HEK293 (cell line): ENCODE measurements at regions not wholly inside any gene's neighbourhood (a gene's known extent, or its start where the extent isn't known, plus 50 kb on each side); places are given as distances from the start of the nearest gene placed in this dataset.

Experiments used
- CTCF ChIA-PET: fragments of 350-600 bp; formaldehyde crosslinking; extraction: SDS; loops from one replicate; lab custom pipeline; 2021; ENCODE audit warnings: antibody characterized with exemption; lab: Yijun Ruan, JAX
- POLR2A ChIA-PET: fragments of 300-600 bp; formaldehyde crosslinking; extraction: SDS; loops from one replicate; lab custom pipeline; 2020; ENCODE audit warnings: antibody characterized with exemption, inconsistent platforms; lab: Yijun Ruan, JAX
- H3K27ac ChIP-seq: fragments of 200-500 bp; sonication (Bioruptor generic); 2 replicates; pipeline ENCODE4 v1.5.1; 2014; ENCODE audit warnings: low read depth, low read length, control low read depth, inconsistent platforms; ENCODE audit errors: extremely low read depth
- H3K36me3 ChIP-seq, 2 experiments: fragments of 200-500 bp in 1 of 2; sonication (Bioruptor generic) in 1 of 2; 1 replicate in 1 of 2; 2 replicates in 1 of 2; pipeline ENCODE4 v1.5.1; 2014 to 2017; ENCODE audit warnings: inconsistent platforms in 2 of 2, low read length in 2 of 2; ENCODE audit not compliant: control insufficient read depth in 2 of 2, insufficient read depth in 1 of 2
- H3K4me1 ChIP-seq: fragments of 200-500 bp; sonication (Bioruptor generic); 2 replicates; pipeline ENCODE4 v1.5.1; 2014; ENCODE audit warnings: mild to moderate bottlenecking, low read length, inconsistent platforms; ENCODE audit not compliant: control insufficient read depth, insufficient read depth
- H3K4me3 ChIP-seq: 2 replicates; pipeline ENCODE4 v1.5.1; 2011; ENCODE audit warnings: low read depth, mild to moderate bottlenecking, control low read depth, low read length, moderate library complexity
- H3K9me3 ChIP-seq: fragments of 200-500 bp; sonication (Bioruptor generic); 2 replicates; pipeline ENCODE4 v1.5.1; 2014; ENCODE audit warnings: low read depth, low read length, inconsistent platforms; ENCODE audit not compliant: control insufficient read depth, insufficient read depth
- IKZF3 ChIP-seq: fragments of 450-650 bp; IDR thresholded peaks from 2 replicates; pipeline ENCODE4 v1.5.0; 2018; ENCODE audit warnings: missing biosample characterization, mild to moderate bottlenecking, missing genetic modification characterization, moderate library complexity
- OSR2 ChIP-seq: fragments of 450-650 bp; formaldehyde crosslinking; IDR thresholded peaks from 2 replicates; pipeline ENCODE4 v1.5.1; 2016; ENCODE audit warnings: missing biosample characterization, missing genetic modification characterization
- RBAK ChIP-seq: fragments of 450-650 bp; formaldehyde crosslinking; IDR thresholded peaks from 2 replicates; pipeline ENCODE4 v1.5.1; 2016; ENCODE audit warnings: missing biosample characterization, missing genetic modification characterization
- SCRT1 ChIP-seq: fragments of 450-650 bp; formaldehyde crosslinking; IDR thresholded peaks from 2 replicates; pipeline ENCODE4 v1.5.1; 2016; ENCODE audit warnings: missing biosample characterization, missing genetic modification characterization, borderline replicate concordance
- SETDB1 ChIP-seq: IDR thresholded peaks from one replicate; pipeline ENCODE4 v1.6.1; 2017; ENCODE audit warnings: mild to moderate bottlenecking, low read length, moderate library complexity, mixed read lengths; ENCODE audit not compliant: insufficient read length
- SP2 ChIP-seq: fragments of 450-650 bp; formaldehyde crosslinking; IDR thresholded peaks from 2 replicates; pipeline ENCODE4 v1.5.1; 2016; ENCODE audit warnings: missing biosample characterization, missing genetic modification characterization
- TCF7L2 ChIP-seq: IDR thresholded peaks from 2 replicates; pipeline ENCODE4 v1.6.1; 2011; ENCODE audit warnings: low read depth, mild to moderate bottlenecking, inconsistent platforms, low read length, moderate library complexity, borderline replicate concordance
- YY1 ChIP-seq: fragments of 450-650 bp; formaldehyde crosslinking; IDR thresholded peaks from 2 replicates; pipeline ENCODE4 v1.5.1; 2018; ENCODE audit warnings: missing biosample characterization, missing genetic modification characterization
- ZBTB1 ChIP-seq: fragments of 450-650 bp; formaldehyde crosslinking; IDR thresholded peaks from 2 replicates; pipeline ENCODE4 v1.5.1; 2016; ENCODE audit warnings: missing biosample characterization, missing genetic modification characterization
- ZBTB21 ChIP-seq: fragments of 450-650 bp; formaldehyde crosslinking; IDR thresholded peaks from 2 replicates; pipeline ENCODE4 v1.5.1; 2017; ENCODE audit warnings: missing biosample characterization, missing genetic modification characterization
- ZFP69B ChIP-seq: fragments of 450-650 bp; formaldehyde crosslinking; IDR thresholded peaks from 2 replicates; pipeline ENCODE4 v1.5.1; 2016; ENCODE audit warnings: missing biosample characterization, missing genetic modification characterization
- ZNF140 ChIP-seq: fragments of 450-650 bp; formaldehyde crosslinking; IDR thresholded peaks from 2 replicates; pipeline ENCODE4 v1.5.1; 2016; ENCODE audit warnings: missing biosample characterization, missing genetic modification characterization
- ZNF202 ChIP-seq: fragments of 450-650 bp; formaldehyde crosslinking; IDR thresholded peaks from 2 replicates; pipeline ENCODE4 v1.5.1; 2016; ENCODE audit warnings: missing biosample characterization, missing genetic modification characterization, borderline replicate concordance
- ZNF211 ChIP-seq: fragments of 450-650 bp; formaldehyde crosslinking; IDR thresholded peaks from 2 replicates; pipeline ENCODE4 v1.5.1; 2016; ENCODE audit warnings: low read depth, missing biosample characterization, missing genetic modification characterization
- ZNF239 ChIP-seq: fragments of 450-650 bp; formaldehyde crosslinking; IDR thresholded peaks from 2 replicates; pipeline ENCODE4 v1.5.1; 2016; ENCODE audit warnings: missing biosample characterization, missing genetic modification characterization
- ZNF350 ChIP-seq: fragments of 450-650 bp; formaldehyde crosslinking; IDR thresholded peaks from 2 replicates; pipeline ENCODE4 v1.5.0; 2017; ENCODE audit warnings: missing biosample characterization, mild to moderate bottlenecking, missing genetic modification characterization
- ZNF391 ChIP-seq: fragments of 450-650 bp; formaldehyde crosslinking; IDR thresholded peaks from 2 replicates; pipeline ENCODE4 v1.5.1; 2016; ENCODE audit warnings: low read depth, missing biosample characterization, missing genetic modification characterization, borderline replicate concordance
- ZNF404 ChIP-seq: fragments of 450-650 bp; formaldehyde crosslinking; IDR thresholded peaks from 2 replicates; pipeline ENCODE4 v1.5.1; 2017; ENCODE audit warnings: missing biosample characterization, missing genetic modification characterization
- ZNF544 ChIP-seq: fragments of 450-650 bp; formaldehyde crosslinking; IDR thresholded peaks from 2 replicates; pipeline ENCODE4 v1.5.0; 2017; ENCODE audit warnings: missing biosample characterization, missing genetic modification characterization
- ZNF548 ChIP-seq: fragments of 450-650 bp; formaldehyde crosslinking; IDR thresholded peaks from 2 replicates; pipeline ENCODE4 v1.5.1; 2016; ENCODE audit warnings: missing biosample characterization, missing genetic modification characterization
- ZNF596 ChIP-seq: fragments of 450-650 bp; IDR thresholded peaks from 2 replicates; pipeline ENCODE4 v1.5.0; 2018; ENCODE audit warnings: missing biosample characterization, mild to moderate bottlenecking, missing genetic modification characterization, moderate library complexity
- ZNF629 ChIP-seq: fragments of 450-650 bp; formaldehyde crosslinking; IDR thresholded peaks from 2 replicates; pipeline ENCODE4 v1.5.1; 2017; ENCODE audit warnings: missing biosample characterization, missing genetic modification characterization
- ZNF654 ChIP-seq: fragments of 450-650 bp; formaldehyde crosslinking; IDR thresholded peaks from 2 replicates; pipeline ENCODE4 v1.5.1; 2016; ENCODE audit warnings: low read depth, missing biosample characterization, missing genetic modification characterization
- ZNF664 ChIP-seq: fragments of 450-650 bp; formaldehyde crosslinking; IDR thresholded peaks from 2 replicates; pipeline ENCODE4 v1.5.1; 2016; ENCODE audit warnings: missing biosample characterization, missing genetic modification characterization
- ZNF670 ChIP-seq: fragments of 450-650 bp; formaldehyde crosslinking; IDR thresholded peaks from 2 replicates; pipeline ENCODE4 v1.5.1; 2016; ENCODE audit warnings: missing biosample characterization, missing genetic modification characterization, low read depth
- ZNF768 ChIP-seq: fragments of 450-650 bp; formaldehyde crosslinking; IDR thresholded peaks from 2 replicates; pipeline ENCODE4 v1.5.1; 2018; ENCODE audit warnings: missing biosample characterization, mild to moderate bottlenecking, missing genetic modification characterization
- ZSCAN30 ChIP-seq: fragments of 450-650 bp; IDR thresholded peaks from 2 replicates; pipeline ENCODE4 v1.5.1; 2018; ENCODE audit warnings: missing biosample characterization, mild to moderate bottlenecking, missing genetic modification characterization, moderate library complexity
- TF ChIP-seq, protein P1 (sequence below): fragments of 450-650 bp; formaldehyde crosslinking; IDR thresholded peaks from 2 replicates; pipeline ENCODE4 v1.5.1; 2016; ENCODE audit warnings: missing biosample characterization, missing genetic modification characterization
- TF ChIP-seq, protein P2 (sequence below): fragments of 450-650 bp; formaldehyde crosslinking; IDR thresholded peaks from 2 replicates; pipeline ENCODE4 v1.5.1; 2016; ENCODE audit warnings: missing biosample characterization, missing genetic modification characterization

- POLR2A ChIA-PET = no interaction called here
- no peak for TF ChIP-seq IKZF3 (tag by site-specific recombination)
- TF ChIP-seq, protein P1, sequence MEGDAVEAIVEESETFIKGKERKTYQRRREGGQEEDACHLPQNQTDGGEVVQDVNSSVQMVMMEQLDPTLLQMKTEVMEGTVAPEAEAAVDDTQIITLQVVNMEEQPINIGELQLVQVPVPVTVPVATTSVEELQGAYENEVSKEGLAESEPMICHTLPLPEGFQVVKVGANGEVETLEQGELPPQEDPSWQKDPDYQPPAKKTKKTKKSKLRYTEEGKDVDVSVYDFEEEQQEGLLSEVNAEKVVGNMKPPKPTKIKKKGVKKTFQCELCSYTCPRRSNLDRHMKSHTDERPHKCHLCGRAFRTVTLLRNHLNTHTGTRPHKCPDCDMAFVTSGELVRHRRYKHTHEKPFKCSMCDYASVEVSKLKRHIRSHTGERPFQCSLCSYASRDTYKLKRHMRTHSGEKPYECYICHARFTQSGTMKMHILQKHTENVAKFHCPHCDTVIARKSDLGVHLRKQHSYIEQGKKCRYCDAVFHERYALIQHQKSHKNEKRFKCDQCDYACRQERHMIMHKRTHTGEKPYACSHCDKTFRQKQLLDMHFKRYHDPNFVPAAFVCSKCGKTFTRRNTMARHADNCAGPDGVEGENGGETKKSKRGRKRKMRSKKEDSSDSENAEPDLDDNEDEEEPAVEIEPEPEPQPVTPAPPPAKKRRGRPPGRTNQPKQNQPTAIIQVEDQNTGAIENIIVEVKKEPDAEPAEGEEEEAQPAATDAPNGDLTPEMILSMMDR (tag by site-specific recombination) = no peak
- TF ChIP-seq ZNF239 (tag by site-specific recombination) = no peak
- no peak for TF ChIP-seq ZFP69B (tag by site-specific recombination)
- TF ChIP-seq ZBTB1 (tag by site-specific recombination) = no peak
- no peak for TF ChIP-seq ZNF544 (tag by site-specific recombination)
- no peak for TF ChIP-seq ZSCAN30
- no peak for TF ChIP-seq ZNF654 (tag by site-specific recombination)
- TF ChIP-seq ZBTB21 (tag by site-specific recombination) = no peak
- no peak for TF ChIP-seq YY1 (tag by site-specific recombination)
- TF ChIP-seq ZNF596 (tag by site-specific recombination) = no peak
- TF ChIP-seq TCF7L2 = no peak
- TF ChIP-seq, protein P2, sequence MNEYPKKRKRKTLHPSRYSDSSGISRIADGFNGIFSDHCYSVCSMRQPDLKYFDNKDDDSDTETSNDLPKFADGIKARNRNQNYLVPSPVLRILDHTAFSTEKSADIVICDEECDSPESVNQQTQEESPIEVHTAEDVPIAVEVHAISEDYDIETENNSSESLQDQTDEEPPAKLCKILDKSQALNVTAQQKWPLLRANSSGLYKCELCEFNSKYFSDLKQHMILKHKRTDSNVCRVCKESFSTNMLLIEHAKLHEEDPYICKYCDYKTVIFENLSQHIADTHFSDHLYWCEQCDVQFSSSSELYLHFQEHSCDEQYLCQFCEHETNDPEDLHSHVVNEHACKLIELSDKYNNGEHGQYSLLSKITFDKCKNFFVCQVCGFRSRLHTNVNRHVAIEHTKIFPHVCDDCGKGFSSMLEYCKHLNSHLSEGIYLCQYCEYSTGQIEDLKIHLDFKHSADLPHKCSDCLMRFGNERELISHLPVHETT (tag by site-specific recombination) = no peak
- no peak for TF ChIP-seq SETDB1
- TF ChIP-seq ZNF670 (tag by site-specific recombination) = no peak
- TF ChIP-seq ZNF140 (tag by site-specific recombination) = no peak
- no peak for TF ChIP-seq ZNF768 (tag by site-specific recombination)
- TF ChIP-seq ZNF664 = no peak
- no peak for TF ChIP-seq ZNF391 (tag by site-specific recombination)
- TF ChIP-seq ZNF350 (tag by site-specific recombination) = no peak
- TF ChIP-seq, all 188 proteins: peak for 0
- no peak overlapping the region for H3K27ac ChIP-seq
- no peaks in the 10 kb centered on the region for H3K9me3 ChIP-seq
- no peak overlapping the region for H3K4me3 ChIP-seq
- no peaks in the 10 kb centered on the region for H3K36me3 ChIP-seq
- CTCF ChIA-PET = no interaction called here
- H3K4me1 ChIP-seq = no peaks in the 10 kb centered on the region
These were observed 619.0 kb downstream of the TFAP2A start for GRCh38 chr6:9795880-9796279.

GRCh38 chr6:9789201-9789600 is 625.7 kb downstream of the TFAP2A start:
- no peaks in the 10 kb centered on the region for H3K36me3 ChIP-seq
- H3K4me3 ChIP-seq = no peak overlapping the region
- no peaks in the 10 kb centered on the region for H3K9me3 ChIP-seq
- H3K27ac ChIP-seq = no peak overlapping the region
- TF ChIP-seq ZNF629 (no peak), ZNF211 (tag by site-specific recombination) (no peak), ZNF404 (tag by site-specific recombination) (no peak), OSR2 (no peak), SP2 (no peak), SCRT1 (tag by site-specific recombination) (no peak), ZNF202 (tag by site-specific recombination) (no peak), RBAK (tag by site-specific recombination) (no peak), ZNF548 (tag by site-specific recombination) (no peak)
- H3K4me1 ChIP-seq = no peaks in the 10 kb centered on the region
- ChIA-PET CTCF (no interaction called here), POLR2A (no interaction called here)
